ENCODE measurements at regions not wholly inside any gene's neighbourhood (a gene's known extent, or its start where the extent isn't known, plus 50 kb on each side); places are given as distances from the start of the nearest gene placed in this dataset.

DNA sequence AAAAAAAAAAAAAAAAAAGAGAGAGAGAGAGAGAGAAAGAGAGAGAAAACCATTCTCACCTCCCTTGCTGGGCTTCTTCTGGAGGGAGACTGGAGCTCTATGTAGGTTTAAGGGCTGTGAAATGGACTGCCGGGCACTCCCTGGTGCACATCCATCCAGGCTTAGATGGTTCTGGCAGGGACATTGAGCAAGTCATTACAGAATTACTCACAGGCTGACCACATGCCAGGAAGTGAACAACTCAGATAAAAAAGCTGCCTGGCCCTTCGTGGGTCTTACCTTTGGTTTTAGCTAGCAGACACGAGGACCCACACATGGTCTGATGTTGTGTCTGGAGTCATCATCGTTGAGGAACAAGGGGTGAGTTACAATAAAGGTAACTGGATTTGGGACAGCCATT is 847.4 kb upstream of the EEF2KMT start:
- Histone ChIP-seq H3K36me3 (ENCODE audit: control insufficient read depth in 2 of 3, insufficient read depth in 3 of 3, low read length in 3 of 3) (no peaks in the 10 kb centered on the region), H3K9ac (ENCODE audit: low read length in 3 of 3) (no peak overlapping the region), H3K4me3 (ENCODE audit: low read length in 3 of 3) (no peak overlapping the region), H3K9me3 (ENCODE audit: control insufficient read depth in 2 of 3, insufficient read depth in 1 of 3, low read length in 3 of 3) (peaks cover 0 to 9% (median 0%) of the 10 kb centered on the region in 3 donors), H3K27me3 (ENCODE audit: control insufficient read depth, insufficient read depth, low read length) (no peaks in the 10 kb centered on the region), H3K4me1 (ENCODE audit: control insufficient read depth in 2 of 3, insufficient read depth in 2 of 3, low read depth in 1 of 3, low read length in 3 of 3) (no peaks in the 10 kb centered on the region), H3K27ac (ENCODE audit: low read depth in 2 of 2, low read length in 2 of 2) (no peak overlapping the region)
- DNase-seq, result no peak
- TF ChIP-seq CTCF (IDR thresholded peaks at IDR 0.05; ENCODE audit: borderline replicate concordance, extremely low read depth, insufficient read depth), result no peak
- no peak for FAIRE-seq
- intact Hi-C loops (cut with DNase I), result no loop called here

DNA sequence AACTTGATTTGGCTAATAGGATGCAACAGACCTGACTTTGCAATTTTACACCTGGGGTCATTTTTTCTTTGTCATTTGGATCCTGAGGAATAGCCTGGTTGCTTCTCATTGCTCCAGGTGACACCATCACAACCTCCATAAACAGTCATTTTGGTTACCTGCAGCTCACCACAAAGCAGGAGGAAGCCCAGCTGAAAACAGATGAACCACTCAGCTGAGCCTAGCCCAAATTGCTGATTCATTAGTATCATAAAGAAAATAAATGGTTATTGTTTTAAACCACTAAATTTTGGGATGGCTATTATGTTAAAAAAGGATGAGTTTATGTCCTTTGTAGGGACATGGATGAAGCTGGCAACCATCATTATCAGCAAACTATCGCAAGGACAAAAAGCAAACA is 841.0 kb upstream of the EEF2KMT start:
- Histone ChIP-seq H3K9ac (ENCODE audit: low read length in 3 of 3) (no peak overlapping the region), H3K9me3 (ENCODE audit: control insufficient read depth in 2 of 3, insufficient read depth in 1 of 3, low read length in 3 of 3) (peaks cover 0 to 15% (median 0%) of the 10 kb centered on the region in 3 donors), H3K36me3 (ENCODE audit: control insufficient read depth in 2 of 3, insufficient read depth in 3 of 3, low read length in 3 of 3) (no peaks in the 10 kb centered on the region), H3K27me3 (ENCODE audit: control insufficient read depth, insufficient read depth, low read length) (no peaks in the 10 kb centered on the region), H3K27ac (ENCODE audit: low read depth in 2 of 2, low read length in 2 of 2) (no peak overlapping the region), H3K4me3 (ENCODE audit: low read length in 3 of 3) (no peak overlapping the region), H3K4me1 (ENCODE audit: control insufficient read depth in 2 of 3, insufficient read depth in 2 of 3, low read depth in 1 of 3, low read length in 3 of 3) (no peaks in the 10 kb centered on the region)
- intact Hi-C loops (cut with DNase I), result no loop called here
- FAIRE-seq (no peak), DNase-seq (no peak)
- TF ChIP-seq CTCF (IDR thresholded peaks at IDR 0.05; ENCODE audit: borderline replicate concordance, extremely low read depth, insufficient read depth), result no peak

DNA sequence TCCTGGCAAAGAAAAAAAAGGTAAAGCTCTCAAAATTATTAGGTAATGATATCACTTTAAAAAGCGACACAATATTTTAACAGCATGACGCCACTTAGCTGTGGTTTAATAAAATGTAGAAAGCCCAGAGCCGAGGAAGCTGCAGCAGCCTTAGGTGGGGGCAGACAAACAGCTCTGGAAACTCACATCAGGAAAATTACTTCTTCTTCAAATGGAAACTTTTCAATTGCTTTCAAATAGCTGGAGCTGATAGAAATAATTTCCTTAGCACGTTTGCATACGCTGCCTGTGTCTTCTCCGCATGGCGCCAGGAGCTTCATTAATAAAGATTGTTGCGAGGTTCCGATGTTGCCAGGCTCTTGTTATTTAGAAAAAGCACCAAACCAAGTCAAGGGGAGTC is 835.3 kb upstream of the EEF2KMT start:
- Histone ChIP-seq H3K27ac (ENCODE audit: low read depth in 2 of 2, low read length in 2 of 2) (no peak overlapping the region), H3K36me3 (ENCODE audit: control insufficient read depth in 2 of 3, insufficient read depth in 3 of 3, low read length in 3 of 3) (no peaks in the 10 kb centered on the region), H3K27me3 (ENCODE audit: control insufficient read depth, insufficient read depth, low read length) (no peaks in the 10 kb centered on the region), H3K4me1 (ENCODE audit: control insufficient read depth in 2 of 3, insufficient read depth in 2 of 3, low read depth in 1 of 3, low read length in 3 of 3) (no peaks in the 10 kb centered on the region), H3K9me3 (ENCODE audit: control insufficient read depth in 2 of 3, insufficient read depth in 1 of 3, low read length in 3 of 3) (no peaks in the 10 kb centered on the region), H3K9ac (ENCODE audit: low read length in 3 of 3) (no peak overlapping the region), H3K4me3 (ENCODE audit: low read length in 3 of 3) (no peak overlapping the region)
- intact Hi-C loops (cut with DNase I), result no loop called here
- no peak for DNase-seq
- no peak for FAIRE-seq
- TF ChIP-seq CTCF (IDR thresholded peaks at IDR 0.05; ENCODE audit: borderline replicate concordance, extremely low read depth, insufficient read depth), result no peak

DNA sequence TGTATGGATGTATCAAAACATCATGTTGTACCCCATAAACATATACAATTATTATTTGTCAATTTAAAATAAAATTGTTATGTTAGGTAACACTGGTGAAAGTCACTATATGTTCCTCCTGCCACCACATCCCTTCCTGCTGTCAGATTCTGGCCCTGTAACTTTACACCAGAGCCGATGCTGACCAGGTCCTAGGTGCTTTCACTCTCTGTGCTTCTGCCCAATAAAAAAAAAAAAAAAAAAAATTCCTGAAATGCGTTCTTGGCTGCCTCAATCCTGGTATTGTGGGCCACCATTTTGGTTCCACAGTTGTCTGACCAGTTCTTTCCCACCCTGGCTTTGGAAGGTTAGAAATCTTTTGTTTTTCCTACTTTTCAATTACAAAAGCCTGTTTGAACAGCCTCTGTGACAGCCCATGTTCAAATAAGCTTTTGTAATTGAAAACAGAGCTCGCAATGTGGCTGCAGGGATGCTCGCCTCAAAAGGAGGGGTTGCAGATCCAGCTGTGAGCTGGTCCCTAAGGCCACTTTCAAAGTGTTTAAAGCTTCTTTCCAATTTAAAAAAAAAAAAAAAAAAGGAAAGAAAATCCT is 831.0 kb upstream of the EEF2KMT start:
- FAIRE-seq (no peak), DNase-seq (no peak)
- Histone ChIP-seq H3K9me3 (ENCODE audit: control insufficient read depth in 2 of 3, insufficient read depth in 1 of 3, low read length in 3 of 3) (no peaks in the 10 kb centered on the region), H3K27me3 (ENCODE audit: control insufficient read depth, insufficient read depth, low read length) (no peaks in the 10 kb centered on the region), H3K9ac (ENCODE audit: low read length in 3 of 3) (no peak overlapping the region), H3K27ac (ENCODE audit: low read depth in 2 of 2, low read length in 2 of 2) (no peak overlapping the region), H3K4me3 (ENCODE audit: low read length in 3 of 3) (no peak overlapping the region), H3K4me1 (ENCODE audit: control insufficient read depth in 2 of 3, insufficient read depth in 2 of 3, low read depth in 1 of 3, low read length in 3 of 3) (no peaks in the 10 kb centered on the region), H3K36me3 (ENCODE audit: control insufficient read depth in 2 of 3, insufficient read depth in 3 of 3, low read length in 3 of 3) (no peaks in the 10 kb centered on the region)
- TF ChIP-seq CTCF (IDR thresholded peaks at IDR 0.05; ENCODE audit: borderline replicate concordance, extremely low read depth, insufficient read depth), result no peak
- intact Hi-C loops (cut with DNase I), result no loop called here
